ENCODE measurements at regions not wholly inside any gene's neighbourhood (a gene's known extent, or its start where the extent isn't known, plus 50 kb on each side); places are given as distances from the start of the nearest gene placed in this dataset.

- Mint-ChIP-seq H3K27ac (no peak overlapping the region), H3K4me1 (ENCODE audit: low read depth) (no peaks in the 10 kb centered on the region), H3K27me3 (ENCODE audit: low read depth) (no peaks in the 10 kb centered on the region), H3K9me3 (peaks cover 0 to 7% of the 10 kb centered on the region in 2 donors), H3K36me3 (ENCODE audit: insufficient read depth in 2 of 2) (no peaks in the 10 kb centered on the region), H3K4me3 (no peak overlapping the region)
- DNase-seq (no peak), ATAC-seq (replicated peaks in 1 of 2) (no peak)
Measured at GRCh38 chr2:21333684-21334083, 209.9 kb downstream of the TDRD15 start.

DNA sequence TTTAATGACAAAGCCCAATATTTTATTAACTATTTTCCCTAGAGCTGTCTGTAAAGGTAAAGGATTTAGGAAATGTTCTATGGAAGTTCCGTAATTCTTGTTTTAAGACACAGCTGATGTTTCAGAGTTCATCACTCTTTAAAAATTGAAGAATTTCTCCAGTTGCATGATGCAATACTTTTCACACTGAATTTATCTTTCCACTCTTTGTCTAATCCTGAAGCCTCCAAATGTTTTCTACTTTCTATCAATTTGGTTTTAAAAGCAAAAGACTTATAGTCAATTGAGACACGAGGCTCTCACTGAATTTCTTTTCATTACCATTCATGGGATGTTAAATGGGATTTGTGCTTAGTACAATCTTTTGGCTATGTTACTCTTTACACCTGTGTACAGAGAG lies 223.2 kb downstream of the TDRD15 start:
- ATAC-seq (replicated peaks in 1 of 2) = no peak
- Mint-ChIP-seq H3K4me3 (no peak overlapping the region), H3K27me3 (ENCODE audit: low read depth) (no peaks in the 10 kb centered on the region), H3K9me3 (no peaks in the 10 kb centered on the region), H3K27ac (no peak overlapping the region), H3K4me1 (ENCODE audit: low read depth) (no peaks in the 10 kb centered on the region), H3K36me3 (ENCODE audit: insufficient read depth in 2 of 2) (no peaks in the 10 kb centered on the region)
- DNase-seq = no peak

DNA sequence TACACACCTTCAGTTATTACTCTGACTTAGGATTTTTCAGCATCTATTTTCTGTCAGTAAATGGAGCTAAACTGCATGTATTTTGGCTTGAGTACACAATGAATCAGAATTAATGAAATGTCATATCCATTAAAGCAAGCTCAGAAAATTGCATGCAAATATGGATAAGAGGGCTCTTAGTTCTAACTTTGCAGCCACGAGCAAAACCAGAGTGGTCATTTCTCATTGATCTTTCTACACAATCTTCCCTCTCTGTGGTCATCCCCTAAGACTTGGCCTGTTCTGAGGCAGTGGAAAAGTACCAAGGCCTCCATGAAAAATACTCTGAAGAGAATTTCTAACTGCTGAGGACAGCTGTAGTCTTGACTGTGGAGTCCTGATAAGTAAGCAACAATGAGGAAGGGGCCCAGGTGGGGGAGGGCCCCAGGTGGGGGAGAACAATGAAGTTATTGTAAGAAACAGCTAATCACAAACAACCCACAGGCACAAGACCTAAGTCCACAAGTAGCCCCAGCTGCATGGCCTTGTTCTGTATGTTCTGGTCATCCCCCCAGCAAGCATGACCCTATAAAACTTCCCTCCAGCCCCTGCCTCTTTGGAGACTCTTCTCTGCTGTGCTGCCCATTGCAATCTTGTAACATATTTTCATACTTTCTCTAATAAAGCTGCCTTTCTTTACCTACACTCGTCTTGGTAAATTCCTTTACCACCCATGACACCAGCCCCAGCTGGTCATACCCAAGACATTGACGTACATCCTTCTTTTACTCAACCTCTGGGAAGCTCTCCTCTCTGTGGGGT lies 230.3 kb downstream of the TDRD15 start:
- no peaks in the 10 kb centered on the region for H3K36me3 Mint-ChIP-seq (ENCODE audit: insufficient read depth in 2 of 2)
- DNase-seq (no peak), ATAC-seq (replicated peaks in 1 of 2) (no peak)
- H3K9me3 Mint-ChIP-seq = peaks cover 2 to 6% of the 10 kb centered on the region in 2 donors
- no peak overlapping the region for H3K4me3 Mint-ChIP-seq
- no peaks in the 10 kb centered on the region for H3K4me1 Mint-ChIP-seq (ENCODE audit: low read depth)
- no peaks in the 10 kb centered on the region for H3K27me3 Mint-ChIP-seq (ENCODE audit: low read depth)
- no peak overlapping the region for H3K27ac Mint-ChIP-seq

GRCh38 chr2:21356086-21356856 lies 232.5 kb downstream of the TDRD15 start:
- Mint-ChIP-seq H3K36me3 (ENCODE audit: insufficient read depth in 2 of 2) (no peaks in the 10 kb centered on the region), H3K4me1 (ENCODE audit: low read depth) (no peaks in the 10 kb centered on the region), H3K27me3 (ENCODE audit: low read depth) (no peaks in the 10 kb centered on the region), H3K27ac (no peak overlapping the region), H3K9me3 (peaks cover 2 to 6% of the 10 kb centered on the region in 2 donors), H3K4me3 (no peak overlapping the region)
- DNase-seq (no peak), ATAC-seq (replicated peaks in 1 of 2) (no peak)

GRCh38 chr2:21356857-21357255 lies 233.1 kb downstream of the TDRD15 start:
- H3K9me3 Mint-ChIP-seq = peaks cover 2 to 6% of the 10 kb centered on the region in 2 donors
- H3K36me3 Mint-ChIP-seq (ENCODE audit: insufficient read depth in 2 of 2) = no peaks in the 10 kb centered on the region
- ATAC-seq (replicated peaks in 1 of 2) = no peak
- no peaks in the 10 kb centered on the region for H3K27me3 Mint-ChIP-seq (ENCODE audit: low read depth)
- no peak overlapping the region for H3K27ac Mint-ChIP-seq
- H3K4me1 Mint-ChIP-seq (ENCODE audit: low read depth) = no peaks in the 10 kb centered on the region
- no peak for DNase-seq
- H3K4me3 Mint-ChIP-seq = no peak overlapping the region

DNA sequence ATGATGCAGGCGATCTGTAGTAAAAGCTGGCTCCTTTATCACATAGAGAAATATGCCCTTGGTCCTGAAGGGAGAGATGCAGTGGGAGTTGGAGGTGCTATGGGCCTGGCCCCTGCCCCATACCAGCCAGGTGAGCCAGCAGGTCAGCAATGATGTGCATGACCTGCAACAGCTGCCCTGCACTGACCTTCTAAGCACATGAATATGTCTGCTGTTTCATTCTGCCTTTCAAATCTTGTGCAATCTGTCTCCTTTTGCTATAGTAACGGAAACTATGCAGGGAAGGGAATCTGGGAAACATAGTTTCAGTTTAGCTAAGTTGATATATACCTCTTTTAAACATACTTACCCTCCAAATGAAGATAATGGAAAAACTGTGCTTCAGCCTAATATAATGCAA lies 235.2 kb downstream of the TDRD15 start:
- Mint-ChIP-seq H3K4me3 (no peak overlapping the region), H3K4me1 (ENCODE audit: low read depth) (no peaks in the 10 kb centered on the region), H3K36me3 (ENCODE audit: insufficient read depth in 2 of 2) (no peaks in the 10 kb centered on the region), H3K27ac (no peak overlapping the region), H3K27me3 (ENCODE audit: low read depth) (no peaks in the 10 kb centered on the region), H3K9me3 (peaks cover 1 to 4% of the 10 kb centered on the region in 2 donors)
- ATAC-seq (replicated peaks in 1 of 2) (no peak), DNase-seq (no peak)

- ATAC-seq (replicated peaks in 1 of 2) = no peak
Measured at GRCh38 chr2:21361384-21361783, 237.6 kb downstream of the TDRD15 start.

DNA sequence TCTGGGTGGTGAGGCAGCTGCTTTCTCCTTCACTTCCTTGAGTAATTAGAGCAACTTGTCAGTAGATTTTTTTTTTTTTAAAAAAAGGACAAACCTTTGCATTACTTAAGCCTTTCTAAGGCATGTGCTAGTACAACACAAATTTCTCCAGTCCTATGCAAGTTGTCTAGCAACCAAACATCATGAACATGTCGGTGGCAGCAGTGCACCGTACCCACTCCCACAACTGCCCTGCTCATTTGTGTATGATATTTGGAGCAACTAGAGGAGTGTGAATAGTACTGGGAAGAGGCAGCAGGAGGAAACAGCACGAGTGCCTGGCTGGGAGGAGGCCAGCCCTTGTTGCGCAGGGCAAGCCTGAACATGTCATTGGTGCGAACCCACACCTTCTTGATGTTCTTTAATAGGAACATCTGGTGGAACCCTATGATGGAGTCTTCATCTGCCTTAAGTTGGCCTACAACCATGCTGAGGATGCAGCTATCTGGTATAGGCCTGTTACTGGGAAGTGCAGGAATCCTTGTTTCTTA lies 238.3 kb downstream of the TDRD15 start:
- Mint-ChIP-seq H3K36me3 (ENCODE audit: insufficient read depth in 2 of 2) (no peaks in the 10 kb centered on the region), H3K27ac (no peak overlapping the region), H3K27me3 (ENCODE audit: low read depth) (no peaks in the 10 kb centered on the region), H3K4me3 (no peak overlapping the region), H3K9me3 (peaks cover 1 to 4% of the 10 kb centered on the region in 2 donors), H3K4me1 (ENCODE audit: low read depth) (no peaks in the 10 kb centered on the region)
- ATAC-seq (replicated peaks in 1 of 2) = no peak
- no peak for DNase-seq

More at GRCh38 chr2:21361384-21361783, 237.6 kb downstream of the TDRD15 start:
- DNase-seq = no peak
- Mint-ChIP-seq H3K9me3 (peaks cover 1 to 4% of the 10 kb centered on the region in 2 donors), H3K27me3 (ENCODE audit: low read depth) (no peaks in the 10 kb centered on the region), H3K4me3 (no peak overlapping the region), H3K27ac (no peak overlapping the region), H3K4me1 (ENCODE audit: low read depth) (no peaks in the 10 kb centered on the region), H3K36me3 (ENCODE audit: insufficient read depth in 2 of 2) (no peaks in the 10 kb centered on the region)

GRCh38 chr2:21363364-21363763 lies 239.6 kb downstream of the TDRD15 start:
- Mint-ChIP-seq H3K9me3 (peaks cover 1 to 3% of the 10 kb centered on the region in 2 donors), H3K4me1 (ENCODE audit: low read depth) (no peaks in the 10 kb centered on the region), H3K27ac (no peak overlapping the region), H3K4me3 (no peak overlapping the region), H3K36me3 (ENCODE audit: insufficient read depth in 2 of 2) (no peaks in the 10 kb centered on the region), H3K27me3 (ENCODE audit: low read depth) (no peaks in the 10 kb centered on the region)
- DNase-seq (no peak), ATAC-seq (replicated peaks in 1 of 2) (no peak)

- Mint-ChIP-seq H3K4me3 (no peak overlapping the region), H3K27ac (no peak overlapping the region), H3K36me3 (ENCODE audit: insufficient read depth in 2 of 2) (no peaks in the 10 kb centered on the region), H3K4me1 (ENCODE audit: low read depth) (no peaks in the 10 kb centered on the region), H3K27me3 (ENCODE audit: low read depth) (no peaks in the 10 kb centered on the region), H3K9me3 (peaks cover 1% of the 10 kb centered on the region in 2 donors)
- ATAC-seq (replicated peaks in 1 of 2) = no peak
- no peak for DNase-seq
Measured at GRCh38 chr2:21367421-21367820, 243.7 kb downstream of the TDRD15 start.

GRCh38 chr2:21369787-21370186 lies 246.0 kb downstream of the TDRD15 start:
- Mint-ChIP-seq H3K27ac (no peak overlapping the region), H3K4me3 (no peak overlapping the region), H3K9me3 (peaks cover 0 to 2% of the 10 kb centered on the region in 2 donors), H3K27me3 (ENCODE audit: low read depth) (no peaks in the 10 kb centered on the region), H3K36me3 (ENCODE audit: insufficient read depth in 2 of 2) (no peaks in the 10 kb centered on the region), H3K4me1 (ENCODE audit: low read depth) (no peaks in the 10 kb centered on the region)
- ATAC-seq (replicated peaks in 1 of 2) (no peak), DNase-seq (no peak)

- DNase-seq = no peak
- H3K36me3 Mint-ChIP-seq (ENCODE audit: insufficient read depth in 2 of 2) = no peaks in the 10 kb centered on the region
- H3K27me3 Mint-ChIP-seq (ENCODE audit: low read depth) = no peaks in the 10 kb centered on the region
- no peaks in the 10 kb centered on the region for H3K4me1 Mint-ChIP-seq (ENCODE audit: low read depth)
- no peak overlapping the region for H3K27ac Mint-ChIP-seq
- ATAC-seq (replicated peaks in 1 of 2) = no peak
- H3K4me3 Mint-ChIP-seq = no peak overlapping the region
- peaks cover 0 to 2% of the 10 kb centered on the region in 2 donors for H3K9me3 Mint-ChIP-seq
Measured at GRCh38 chr2:21371499-21372003, 247.8 kb downstream of the TDRD15 start.

DNA sequence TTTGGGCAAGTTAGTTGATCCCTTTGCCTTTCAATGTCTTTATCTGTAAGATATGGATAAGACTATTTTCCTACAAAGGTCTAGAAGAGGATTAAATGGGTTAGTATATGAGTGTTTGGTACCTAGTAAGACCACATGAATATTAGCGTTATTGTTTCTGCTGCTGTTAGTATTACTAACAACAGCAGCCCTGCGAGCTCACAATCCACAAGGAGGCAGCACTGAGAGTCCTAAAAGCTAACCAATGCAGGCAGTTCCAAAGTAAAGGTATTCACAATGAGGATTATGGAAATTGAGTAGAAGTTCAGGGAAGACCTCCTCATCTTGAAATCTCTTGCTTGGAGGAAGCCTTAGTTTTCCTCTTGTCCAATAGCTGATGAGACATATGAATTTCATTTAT lies 248.9 kb downstream of the TDRD15 start:
- H3K27ac Mint-ChIP-seq = no peak overlapping the region
- no peaks in the 10 kb centered on the region for H3K27me3 Mint-ChIP-seq (ENCODE audit: low read depth)

More for the DNA sequence above, 248.9 kb downstream of the TDRD15 start:
- DNase-seq (no peak), ATAC-seq (replicated peaks in 1 of 2) (no peak)
- H3K36me3 Mint-ChIP-seq (ENCODE audit: insufficient read depth in 2 of 2) = no peaks in the 10 kb centered on the region
- no peak overlapping the region for H3K4me3 Mint-ChIP-seq
- H3K9me3 Mint-ChIP-seq = peaks cover 0 to 2% of the 10 kb centered on the region in 2 donors
- H3K4me1 Mint-ChIP-seq (ENCODE audit: low read depth) = no peaks in the 10 kb centered on the region

Data from activated T-cell treated with anti-CD3 and anti-CD28 coated beads, Interleukin-2, amount 50 U/mL, for 72 hours (primary cell).